HepG2 (cell line): ENCODE measurements at regions not wholly inside any gene's neighbourhood (a gene's known extent, or its start where the extent isn't known, plus 50 kb on each side); places are given as distances from the start of the nearest gene placed in this dataset.
"Not testable (repeated sequence)": the region's sequence is repeated elsewhere in the genome, so short reads cannot be mapped to it uniquely, and the experiment has no call there.

ENCODE experiments used
- ATAC-seq: fragments of 200-7000 bp; cut with Tn5 transposase; 3 replicates; pipeline ENCODE4 v1.9.1; 2020; ENCODE audit warnings: mild to moderate bottlenecking, moderate library complexity
- BruUV-seq: library from RNA; stranded (reverse); fragments of 400-500 nt; replicated peaks from 2 replicates; lab custom pipeline; 2021; lab: Mats Ljungman, UMichigan
- CTCF ChIA-PET: fragments of 300-600 bp; formaldehyde crosslinking; extraction: SDS; loops from one replicate; lab custom pipeline; 2021; ENCODE audit warnings: low total read pairs, inconsistent platforms, low intra/inter-chr PET ratio; lab: Yijun Ruan, JAX
- POLR2A ChIA-PET: fragments of 350-600 bp; sonication (Branson Sonifier 250); formaldehyde crosslinking; loops from one replicate; lab custom pipeline; 2020; ENCODE audit warnings: antibody characterized with exemption, inconsistent platforms; lab: Yijun Ruan, JAX
- DNase-seq: peaks from one replicate; pipeline ENCODE4 v3.0.0-alpha.2; 2015; ENCODE audit warnings: low spot score
- FAIRE-seq: peaks from 3 replicates; lab custom pipeline; 2011; peaks lifted over from hg19 to GRCh38; lab: Jason Lieb, UNC
- H2AFZ ChIP-seq: one replicate; pipeline ENCODE4 v1.6.1; 2011; ENCODE audit warnings: low read length, inconsistent platforms
- H3K27ac ChIP-seq: fragments of 300-600 bp; 3 replicates; pipeline ENCODE4 v1.8.0; 2011; ENCODE audit warnings: mixed run types, mild to moderate bottlenecking, mixed read lengths, low read length, inconsistent platforms; ENCODE audit not compliant: insufficient read depth; ENCODE audit errors: extremely low read length
- H3K27me3 ChIP-seq, 2 experiments: fragments of 200-600 bp in 1 of 2; 2 replicates in 1 of 2; 3 replicates in 1 of 2; pipeline versions ENCODE4 v1.6.0 to v1.8.0; 2011; ENCODE audit warnings: low read length in 2 of 2, mild to moderate bottlenecking in 2 of 2, moderate library complexity in 2 of 2, inconsistent platforms in 1 of 2; ENCODE audit not compliant: insufficient read depth in 2 of 2, control insufficient read depth in 1 of 2
- H3K36me3 ChIP-seq, 2 experiments: fragments of 200-600 bp in 1 of 2; replicated peaks in 1 of 2; 2 replicates in 1 of 2; 3 replicates in 1 of 2; pipeline versions ENCODE4 v1.5.1 to v1.8.0; 2011; ENCODE audit warnings: low read length in 2 of 2, inconsistent platforms in 1 of 2; ENCODE audit not compliant: insufficient read depth in 2 of 2, control insufficient read depth in 1 of 2
- H3K4me1 ChIP-seq: 2 replicates; pipeline ENCODE4 v1.5.1; 2012; ENCODE audit warnings: low read length, inconsistent platforms; ENCODE audit not compliant: insufficient read depth
- H3K4me2 ChIP-seq: 2 replicates; pipeline ENCODE4 v1.6.0; 2011; ENCODE audit warnings: low read depth, low read length, inconsistent platforms
- H3K4me3 ChIP-seq, 3 experiments: fragments of 200-600 bp in 1 of 3; sonication (generic), shearing (Covaris generic) in 1 of 3; replicated peaks in 1 of 3; 2 replicates each; pipeline ENCODE4 v1.5.1; 2011 to 2016; ENCODE audit warnings: low read length in 3 of 3, inconsistent platforms in 2 of 3, low read depth in 2 of 3, mild to moderate bottlenecking in 2 of 3, control low read depth in 1 of 3, mixed read lengths in 1 of 3; ENCODE audit not compliant: insufficient read depth in 1 of 3
- H3K79me2 ChIP-seq: one replicate; pipeline ENCODE4 v1.6.1; 2011; ENCODE audit warnings: low read length, inconsistent platforms; ENCODE audit not compliant: insufficient read depth
- H3K9ac ChIP-seq: 2 replicates; pipeline ENCODE4 v1.6.0; 2011; ENCODE audit warnings: mild to moderate bottlenecking, low read depth, low read length, inconsistent platforms; ENCODE audit not compliant: insufficient read depth
- H3K9me3 ChIP-seq: 2 replicates; pipeline ENCODE4 v1.5.1; 2012; ENCODE audit warnings: mild to moderate bottlenecking, low read length
- H4K20me1 ChIP-seq: 2 replicates; pipeline ENCODE4 v1.6.0; 2011; ENCODE audit warnings: inconsistent platforms, mild to moderate bottlenecking, low read length, moderate library complexity; ENCODE audit not compliant: insufficient read depth
- TRAFD1 ChIP-seq: sonication (generic); formaldehyde crosslinking; IDR thresholded peaks from 2 replicates; pipeline ENCODE4 v1.5.1; 2020; ENCODE audit warnings: missing genetic modification reagents, mild to moderate bottlenecking, borderline replicate concordance
- WGBS: methylation state at CpG from one replicate; pipeline ENCODE4 v1.1.6; 2017; ENCODE audit warnings: low lambda C conversion rate; 5-methylcytosine and 5-hydroxymethylcytosine counted together
- in situ Hi-C: cut with HindIII; loops from 2 replicates; pipeline ENCODE4 v1.10.0; 2017; ENCODE audit warnings: low pct_unique_long_range_greater_than_20kb; ENCODE audit not compliant: extremely low pct_ligation_motif_present
- intact Hi-C: fragments of 100-400 bp; cut with micrococcal nuclease; formaldehyde crosslinking; loops from one replicate; pipeline ENCODE4 v1.10.0; 2022; ENCODE audit not compliant: unreplicated experiment

- TF ChIP-seq TRAFD1 (CRISPR knock-in tag) = no peak
- TF ChIP-seq, all 625 proteins: peak for 0
Measured at GRCh38 chr1:100661176-100661575, 58.4 kb upstream of the VCAM1 start (continued).

GRCh38 chr1:100668494-100668893 is 51.0 kb upstream of the VCAM1 start:
- in situ Hi-C loops, POLR2A ChIA-PET: not testable (repeated sequence)

More at GRCh38 chr1:100668494-100668893, 51.0 kb upstream of the VCAM1 start:
- H3K27me3 ChIP-seq, CTCF ChIA-PET, H3K27ac ChIP-seq, H3K4me2 ChIP-seq, intact Hi-C loops, FAIRE-seq, H2AFZ ChIP-seq, H3K79me2 ChIP-seq, H3K4me3 ChIP-seq, H4K20me1 ChIP-seq, ATAC-seq, DNase-seq, H3K9ac ChIP-seq, H3K36me3 ChIP-seq, BruUV-seq, H3K9me3 ChIP-seq, H3K4me1 ChIP-seq: not testable (repeated sequence)
- 13% methylated on average over 7 of the region's 7 CpGs for WGBS
